ENCODE measurements at regions not wholly inside any gene's neighbourhood (a gene's known extent, or its start where the extent isn't known, plus 50 kb on each side); places are given as distances from the start of the nearest gene placed in this dataset.

DNA sequence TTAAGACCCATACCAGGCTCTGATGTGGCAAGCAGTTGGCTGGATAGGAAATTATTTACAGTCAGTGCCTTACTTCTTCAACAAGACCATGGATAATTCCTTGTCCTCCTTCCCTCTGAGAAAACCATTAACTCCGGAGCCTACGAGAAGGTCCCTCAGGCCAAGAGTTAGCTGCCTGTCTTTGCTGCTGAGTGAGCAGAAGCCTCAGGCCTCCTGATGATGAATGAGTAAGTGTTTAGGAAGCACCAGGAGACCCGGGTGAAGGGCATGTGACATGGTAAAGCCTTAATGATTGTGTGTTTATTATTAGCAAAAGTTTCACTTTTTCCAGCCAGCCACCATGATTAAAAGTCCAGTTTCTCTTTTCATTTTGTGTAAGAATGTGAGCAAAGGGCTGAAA lies 174.9 kb upstream of the TOPAZ1 start:
- H3K4me3 ChIP-seq, result no peak overlapping the region
- FAIRE-seq (no peak), ATAC-seq (peak; percentile 22; the same call in 2 of the 3 replicates), DNase-seq (ENCODE audit: low read depth, low spot score) (no peak)
- H4K20me1 ChIP-seq (ENCODE audit: control insufficient read depth, insufficient read depth), result no peaks in the 10 kb centered on the region
- no peaks in the 10 kb centered on the region for H3K9me3 ChIP-seq (replicated peaks; ENCODE audit: control insufficient read depth, insufficient read depth, low read length)
- POLR2A ChIA-PET, result no interaction called here
- in situ Hi-C loops (cut with MboI) (no loop called here), intact Hi-C loops (cut with micrococcal nuclease; ENCODE audit: unreplicated experiment) (no loop called here)
- H3K4me2 ChIP-seq (ENCODE audit: control insufficient read depth, insufficient read depth), result no peak overlapping the region
- CTCF ChIA-PET, result interaction anchor here (0.6 to 1.7 kb wide), 5 partner anchors 8 to 1954 kb away, joined by 3 read pairs; no protein-coding TSS in a partner anchor
- H3K27me3 ChIP-seq (replicated peaks in 1 of 2; ENCODE audit: control insufficient read depth in 2 of 2, insufficient read depth in 2 of 2, low read length in 1 of 2), result no peaks in the 10 kb centered on the region
- WGBS (ENCODE audit: insufficient coverage, insufficient replicate concordance, low lambda C conversion rate, missing lambda C conversion rate), result 64% methylated on average over 3 of the region's 3 CpGs
- no peak overlapping the region for H3K27ac ChIP-seq (ENCODE audit: control insufficient read depth, insufficient read depth)
- SMC1A ChIA-PET (ENCODE audit: uncharacterized antibody, unreplicated experiment), result interaction anchor here (0.7 to 1.9 kb wide), 7 partner anchors 11 to 133 kb away, joined by 3 to 11 read pairs (median 3); no protein-coding TSS in a partner anchor
- RAD21 ChIA-PET (ENCODE audit: unreplicated experiment), result interaction anchor here (0.8 to 1.4 kb wide), 3 partner anchors 8 to 24 kb away, joined by 3 to 4 read pairs (median 3); no protein-coding TSS in a partner anchor
- peaks cover 0 to 5% of the 10 kb centered on the region in 2 experiments; a peak in 1 of 4 replicates for H3K36me3 ChIP-seq (ENCODE audit: control insufficient read depth in 2 of 2, insufficient read depth in 2 of 2, low read length in 1 of 2)
- peaks cover 13% of the 10 kb centered on the region; the same call in 1 of the 2 replicates for H3K4me1 ChIP-seq (ENCODE audit: control insufficient read depth, insufficient read depth, low read length)
- H3K9ac ChIP-seq (ENCODE audit: control insufficient read depth, insufficient read depth, low read length), result no peak overlapping the region
- H3K79me2 ChIP-seq (ENCODE audit: control insufficient read depth, insufficient read depth, low read length), result peaks cover 6% of the 10 kb centered on the region
- TF ChIP-seq IKZF1 (conservative IDR thresholded peaks at IDR 0.05) (no peak), TAF1 (IDR thresholded peaks at IDR 0.05; ENCODE audit: borderline replicate concordance, low read depth, low read length) (no peak), POLR2AphosphoS5 (IDR thresholded peaks at IDR 0.05; ENCODE audit: low read length) (no peak), POU2F2 (IDR thresholded peaks at IDR 0.05; ENCODE audit: borderline replicate concordance, low read depth, low read length) (no peak), ZBED1 (IDR thresholded peaks at IDR 0.05; ENCODE audit: borderline replicate concordance) (no peak), BMI1 (IDR thresholded peaks at IDR 0.05; ENCODE audit: borderline replicate concordance) (no peak), CBFB (IDR thresholded peaks at IDR 0.05; ENCODE audit: low read depth) (no peak), STAT3 (IDR thresholded peaks at IDR 0.05; ENCODE audit: low read depth, low read length) (no peak), NFYA (IDR thresholded peaks at IDR 0.05; ENCODE audit: borderline replicate concordance, low read depth, low read length) (no peak), RCOR1 (conservative IDR thresholded peaks at IDR 0.05; ENCODE audit: low read depth, low read length) (no peak), SMC3 (IDR thresholded peaks at IDR 0.05; ENCODE audit: borderline replicate concordance, low read length) (no peak), NFXL1 (IDR thresholded peaks at IDR 0.05; ENCODE audit: borderline replicate concordance) (no peak), MYB (IDR thresholded peaks at IDR 0.05; ENCODE audit: borderline replicate concordance, low read depth, low read length) (no peak)
- TF ChIP-seq, protein P1, sequence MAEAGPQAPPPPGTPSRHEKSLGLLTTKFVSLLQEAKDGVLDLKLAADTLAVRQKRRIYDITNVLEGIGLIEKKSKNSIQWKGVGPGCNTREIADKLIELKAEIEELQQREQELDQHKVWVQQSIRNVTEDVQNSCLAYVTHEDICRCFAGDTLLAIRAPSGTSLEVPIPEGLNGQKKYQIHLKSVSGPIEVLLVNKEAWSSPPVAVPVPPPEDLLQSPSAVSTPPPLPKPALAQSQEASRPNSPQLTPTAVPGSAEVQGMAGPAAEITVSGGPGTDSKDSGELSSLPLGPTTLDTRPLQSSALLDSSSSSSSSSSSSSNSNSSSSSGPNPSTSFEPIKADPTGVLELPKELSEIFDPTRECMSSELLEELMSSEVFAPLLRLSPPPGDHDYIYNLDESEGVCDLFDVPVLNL (IDR thresholded peaks at IDR 0.05; ENCODE audit: low read depth, low read length), result no peak
- TF ChIP-seq, protein P2, sequence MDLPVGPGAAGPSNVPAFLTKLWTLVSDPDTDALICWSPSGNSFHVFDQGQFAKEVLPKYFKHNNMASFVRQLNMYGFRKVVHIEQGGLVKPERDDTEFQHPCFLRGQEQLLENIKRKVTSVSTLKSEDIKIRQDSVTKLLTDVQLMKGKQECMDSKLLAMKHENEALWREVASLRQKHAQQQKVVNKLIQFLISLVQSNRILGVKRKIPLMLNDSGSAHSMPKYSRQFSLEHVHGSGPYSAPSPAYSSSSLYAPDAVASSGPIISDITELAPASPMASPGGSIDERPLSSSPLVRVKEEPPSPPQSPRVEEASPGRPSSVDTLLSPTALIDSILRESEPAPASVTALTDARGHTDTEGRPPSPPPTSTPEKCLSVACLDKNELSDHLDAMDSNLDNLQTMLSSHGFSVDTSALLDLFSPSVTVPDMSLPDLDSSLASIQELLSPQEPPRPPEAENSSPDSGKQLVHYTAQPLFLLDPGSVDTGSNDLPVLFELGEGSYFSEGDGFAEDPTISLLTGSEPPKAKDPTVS (IDR thresholded peaks at IDR 0.05; ENCODE audit: low read depth, low read length), result no peak
- no TSS peak for BruUV-seq (replicated peaks)
- no peak overlapping the region for H2AFZ ChIP-seq (ENCODE audit: control insufficient read depth, low read depth, low read length)
